ENCODE measurements at regions not wholly inside any gene's neighbourhood (a gene's known extent, or its start where the extent isn't known, plus 50 kb on each side); places are given as distances from the start of the nearest gene placed in this dataset.

- TF ChIP-seq, protein P1, sequence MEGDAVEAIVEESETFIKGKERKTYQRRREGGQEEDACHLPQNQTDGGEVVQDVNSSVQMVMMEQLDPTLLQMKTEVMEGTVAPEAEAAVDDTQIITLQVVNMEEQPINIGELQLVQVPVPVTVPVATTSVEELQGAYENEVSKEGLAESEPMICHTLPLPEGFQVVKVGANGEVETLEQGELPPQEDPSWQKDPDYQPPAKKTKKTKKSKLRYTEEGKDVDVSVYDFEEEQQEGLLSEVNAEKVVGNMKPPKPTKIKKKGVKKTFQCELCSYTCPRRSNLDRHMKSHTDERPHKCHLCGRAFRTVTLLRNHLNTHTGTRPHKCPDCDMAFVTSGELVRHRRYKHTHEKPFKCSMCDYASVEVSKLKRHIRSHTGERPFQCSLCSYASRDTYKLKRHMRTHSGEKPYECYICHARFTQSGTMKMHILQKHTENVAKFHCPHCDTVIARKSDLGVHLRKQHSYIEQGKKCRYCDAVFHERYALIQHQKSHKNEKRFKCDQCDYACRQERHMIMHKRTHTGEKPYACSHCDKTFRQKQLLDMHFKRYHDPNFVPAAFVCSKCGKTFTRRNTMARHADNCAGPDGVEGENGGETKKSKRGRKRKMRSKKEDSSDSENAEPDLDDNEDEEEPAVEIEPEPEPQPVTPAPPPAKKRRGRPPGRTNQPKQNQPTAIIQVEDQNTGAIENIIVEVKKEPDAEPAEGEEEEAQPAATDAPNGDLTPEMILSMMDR (IDR thresholded peaks at IDR 0.05; ENCODE audit: borderline replicate concordance, insufficient read depth, low read depth, low read length): no peak
- H3K4me3 ChIP-seq (ENCODE audit: low read depth, low read length): no peak overlapping the region
These were observed 255.6 kb downstream of the LRFN2 start for GRCh38 chr6:40331545-40331944.

DNA sequence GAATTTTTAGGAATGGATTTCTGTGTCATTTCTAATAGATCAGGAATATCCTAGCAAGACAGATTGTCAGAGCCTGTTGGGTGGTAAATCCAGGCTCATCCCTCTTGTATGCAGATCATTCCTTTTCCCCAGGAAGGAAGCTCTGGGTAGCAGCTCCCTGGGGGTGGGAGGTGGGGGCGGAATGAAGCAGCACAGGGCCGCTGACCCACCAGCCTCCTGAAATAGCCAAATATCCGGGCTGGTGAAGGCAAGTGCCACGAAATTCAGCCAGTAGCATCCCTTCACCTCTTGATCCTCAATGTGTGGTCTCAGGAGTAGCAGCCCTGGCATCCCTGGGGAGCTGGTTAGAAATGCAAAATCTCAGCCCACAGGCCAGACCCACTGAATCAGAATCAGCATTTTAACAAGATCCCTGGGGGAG lies 256.9 kb downstream of the LRFN2 start:
- TF ChIP-seq, protein P1 (IDR thresholded peaks at IDR 0.05; ENCODE audit: borderline replicate concordance, insufficient read depth, low read depth, low read length): no peak
- H3K4me3 ChIP-seq (ENCODE audit: low read depth, low read length): no peak overlapping the region

GRCh38 chr6:40328986-40329545 lies 258.1 kb downstream of the LRFN2 start:
- no peak overlapping the region for H3K4me3 ChIP-seq (ENCODE audit: low read depth, low read length)
- TF ChIP-seq, protein P1 (IDR thresholded peaks at IDR 0.05; ENCODE audit: borderline replicate concordance, insufficient read depth, low read depth, low read length): no peak

DNA sequence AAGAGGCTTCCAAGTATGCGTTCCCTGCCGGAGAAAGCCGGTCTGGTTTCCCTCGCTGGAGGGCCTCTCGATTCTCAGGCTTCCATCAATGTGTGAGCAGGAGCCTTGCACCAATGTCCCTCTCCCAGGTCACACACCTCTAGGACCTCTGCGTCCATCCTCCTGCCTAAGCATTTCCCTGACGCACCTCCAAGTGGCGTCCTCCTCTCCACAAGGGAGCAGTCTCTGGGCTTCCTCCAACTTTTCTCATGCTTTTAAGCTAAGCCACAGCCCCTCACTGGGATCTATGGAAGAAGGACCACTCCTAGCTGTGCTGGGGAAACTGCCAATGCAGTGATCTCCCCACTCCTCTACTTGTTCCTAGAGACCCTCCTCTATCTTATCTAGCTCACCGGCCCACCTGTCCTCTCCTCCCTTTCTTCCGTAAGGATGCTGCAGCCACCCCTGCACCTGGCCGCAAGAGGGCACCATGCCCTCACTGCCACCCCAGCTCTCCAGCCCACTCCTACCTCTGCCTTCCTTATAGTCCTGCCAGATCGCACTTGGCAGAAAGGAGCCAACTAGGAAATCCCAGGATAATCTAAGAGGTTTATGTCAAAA lies 258.7 kb downstream of the LRFN2 start:
- TF ChIP-seq, protein P1 (IDR thresholded peaks at IDR 0.05; ENCODE audit: borderline replicate concordance, insufficient read depth, low read depth, low read length): peak; percentile 63
- H3K4me3 ChIP-seq (ENCODE audit: low read depth, low read length): no peak overlapping the region

DNA sequence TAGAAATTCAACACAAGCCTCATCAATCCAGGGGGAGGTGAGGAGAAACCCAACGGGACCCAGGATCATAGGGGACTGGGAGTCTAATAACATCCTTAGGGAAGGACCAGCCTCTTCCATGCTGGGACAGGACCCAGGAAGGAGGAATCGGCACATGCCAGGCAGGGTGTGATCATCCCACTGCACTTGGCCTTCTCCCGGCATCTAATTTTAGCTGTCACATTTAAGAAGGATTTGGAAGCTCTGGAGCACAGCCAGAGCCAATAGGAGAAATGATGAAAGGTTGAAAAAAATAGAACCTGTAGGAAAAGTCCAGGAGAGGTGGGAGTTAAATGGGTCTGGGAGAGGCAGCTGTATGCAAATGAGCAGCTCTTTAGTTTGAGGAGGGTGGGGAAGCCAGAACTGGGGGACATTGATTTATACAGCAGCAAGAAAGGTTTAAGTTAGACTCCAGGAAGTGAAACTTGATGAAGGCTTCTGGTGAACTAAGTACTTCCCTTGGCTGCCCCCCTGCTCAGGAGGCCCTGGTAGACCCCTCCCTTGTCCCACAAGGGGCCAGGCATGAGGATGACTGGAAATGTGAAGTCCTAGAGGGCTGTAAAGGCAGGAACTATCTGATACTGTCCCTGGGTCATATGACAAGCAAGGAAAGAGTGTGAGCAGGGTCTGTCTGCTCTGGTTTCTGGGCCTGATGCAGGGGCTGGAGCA lies 260.3 kb downstream of the LRFN2 start:
- H3K4me3 ChIP-seq (ENCODE audit: low read depth, low read length): no peak overlapping the region
- TF ChIP-seq, protein P1 (IDR thresholded peaks at IDR 0.05; ENCODE audit: borderline replicate concordance, insufficient read depth, low read depth, low read length): no peak

- H3K4me3 ChIP-seq (ENCODE audit: low read depth, low read length): no peak overlapping the region
- TF ChIP-seq, protein P1 (IDR thresholded peaks at IDR 0.05; ENCODE audit: borderline replicate concordance, insufficient read depth, low read depth, low read length): no peak
These were observed 261.4 kb downstream of the LRFN2 start for GRCh38 chr6:40325791-40326190.

DNA sequence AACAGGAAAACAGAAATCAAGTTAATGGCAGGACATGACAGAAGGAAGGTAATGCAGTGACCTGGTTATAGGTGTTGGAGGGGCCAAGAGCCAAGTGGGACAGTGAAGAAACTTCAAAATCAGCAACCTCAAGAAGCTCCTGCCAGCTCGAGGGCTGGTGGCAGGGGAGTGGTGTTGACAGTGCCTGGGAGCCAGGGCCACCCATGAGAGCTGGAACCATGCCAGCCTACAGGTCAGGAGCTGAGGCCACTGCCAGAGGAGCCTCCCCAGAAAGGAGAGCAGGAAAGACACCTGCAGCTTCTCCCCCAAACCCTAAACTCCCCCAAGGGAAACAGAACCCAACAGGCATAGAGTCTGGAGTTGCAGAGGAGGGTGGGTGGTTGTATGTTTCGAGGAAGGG lies 262.1 kb downstream of the LRFN2 start:
- no peak overlapping the region for H3K4me3 ChIP-seq (ENCODE audit: low read depth, low read length)
- TF ChIP-seq, protein P1 (IDR thresholded peaks at IDR 0.05; ENCODE audit: borderline replicate concordance, insufficient read depth, low read depth, low read length): no peak
